K562 (cell line): ENCODE measurements at regions not wholly inside any gene's neighbourhood (a gene's known extent, or its start where the extent isn't known, plus 50 kb on each side); places are given as distances from the start of the nearest gene placed in this dataset.

ENCODE experiments used
- ATAC-seq: fragments of 200-7000 bp; cut with Tn5 transposase; 3 replicates; pipeline ENCODE4 v1.9.1; 2020; ENCODE audit warnings: moderate library complexity
- BruUV-seq: library from RNA; stranded (reverse); fragments of 400-500 nt; replicated peaks from 2 replicates; lab custom pipeline; 2021; lab: Mats Ljungman, UMichigan
- CTCF ChIA-PET: fragments of 300-600 bp; formaldehyde crosslinking; extraction: SDS; loops from one replicate; lab custom pipeline; 2021; ENCODE audit warnings: low intra/inter-chr PET ratio; lab: Yijun Ruan, JAX
- POLR2A ChIA-PET: fragments of 300-600, 350-650 bp; sonication (Branson Sonifier 250); formaldehyde crosslinking; extraction: SDS; loops from one replicate; lab custom pipeline; 2021; ENCODE audit warnings: antibody characterized with exemption, inconsistent platforms; lab: Yijun Ruan, JAX
- DNase-seq, 4 experiments: peaks; one replicate each; pipeline versions ENCODE4 v3.0.0 to v3.0.0-alpha.2; 2011 to 2018; ENCODE audit warnings: low spot score in 3 of 4, mixed read lengths in 3 of 4; ENCODE audit errors: extremely low read depth in 1 of 4
- FAIRE-seq: peaks from 2 replicates; lab custom pipeline; 2011; peaks lifted over from hg19 to GRCh38; lab: Jason Lieb, UNC
- H2AFZ ChIP-seq: 2 replicates; pipeline ENCODE4 v1.6.0; 2011; ENCODE audit warnings: low read depth, low read length, control low read depth, inconsistent platforms
- H3K27ac ChIP-seq: fragments of 200-600 bp; 3 replicates; pipeline ENCODE4 v1.8.0; 2011; ENCODE audit warnings: low read depth, mild to moderate bottlenecking, control low read depth, inconsistent platforms, low read length, moderate library complexity, mixed read lengths; ENCODE audit errors: extremely low read depth
- H3K27me3 ChIP-seq, 2 experiments: fragments of 300-600 bp in 1 of 2; 2 replicates in 1 of 2; 3 replicates in 1 of 2; pipeline versions ENCODE4 v1.6.0 to v1.8.0; 2011; ENCODE audit warnings: inconsistent platforms in 2 of 2, low read length in 2 of 2, mild to moderate bottlenecking in 1 of 2, mixed read lengths in 1 of 2, moderate library complexity in 1 of 2; ENCODE audit not compliant: control insufficient read depth in 2 of 2, insufficient read depth in 2 of 2
- H3K36me3 ChIP-seq: fragments of 300-600 bp; 3 replicates; pipeline ENCODE4 v1.8.0; 2011; ENCODE audit warnings: mild to moderate bottlenecking, low read length, inconsistent platforms; ENCODE audit not compliant: control insufficient read depth, insufficient read depth
- H3K4me1 ChIP-seq, 2 experiments: fragments of 200-600 bp in 1 of 2; replicated peaks in 1 of 2; 2 replicates in 1 of 2; 3 replicates in 1 of 2; pipeline versions ENCODE4 v1.5.1 to v1.8.0; 2011; ENCODE audit warnings: inconsistent platforms in 2 of 2, low read length in 2 of 2, mild to moderate bottlenecking in 1 of 2, mixed read lengths in 1 of 2, moderate library complexity in 1 of 2; ENCODE audit not compliant: control insufficient read depth in 2 of 2, insufficient read depth in 2 of 2
- H3K4me2 ChIP-seq: 2 replicates; pipeline ENCODE4 v1.6.1; 2011; ENCODE audit warnings: low read length, control low read depth, inconsistent platforms, mixed read lengths; ENCODE audit not compliant: insufficient read depth
- H3K4me3 ChIP-seq: fragments of 200-600 bp; sonication (generic), shearing (Covaris generic); 2 replicates; pipeline ENCODE4 v1.5.1; 2016; ENCODE audit warnings: control low read depth, inconsistent platforms
- H3K79me2 ChIP-seq: fragments of 200-600 bp; 3 replicates; pipeline ENCODE4 v1.8.0; 2011; ENCODE audit warnings: low read length, inconsistent platforms; ENCODE audit not compliant: control insufficient read depth, insufficient read depth
- H3K9ac ChIP-seq, 2 experiments: 2 replicates each; pipeline versions ENCODE4 v1.6.0 to v1.6.1; 2011; ENCODE audit warnings: low read depth in 2 of 2, low read length in 2 of 2, control low read depth in 1 of 2, inconsistent platforms in 1 of 2, mild to moderate bottlenecking in 1 of 2, mixed read lengths in 1 of 2; ENCODE audit not compliant: insufficient read depth in 1 of 2
- H3K9me1 ChIP-seq: one replicate; pipeline ENCODE4 v1.6.0; 2011; ENCODE audit warnings: inconsistent platforms, mild to moderate bottlenecking, low read length, moderate library complexity; ENCODE audit not compliant: control insufficient read depth, insufficient read depth
- H3K9me3 ChIP-seq: replicated peaks from 2 replicates; pipeline ENCODE4 v1.5.1; 2011; ENCODE audit warnings: low read depth, low read length, inconsistent platforms; ENCODE audit not compliant: control insufficient read depth, insufficient read depth
- H4K20me1 ChIP-seq: replicated peaks from 2 replicates; pipeline ENCODE4 v1.6.1; 2011; ENCODE audit warnings: low read length, inconsistent platforms, mixed read lengths; ENCODE audit not compliant: control insufficient read depth, insufficient read depth
- EP400 ChIP-seq: fragments of 450-650 bp; IDR thresholded peaks from 2 replicates; pipeline ENCODE4 v1.6.1; 2017; ENCODE audit warnings: antibody characterized with exemption, mild to moderate bottlenecking, moderate library complexity
- MCM3 ChIP-seq: fragments of 450-650 bp; IDR thresholded peaks from 2 replicates; pipeline ENCODE4 v1.6.1; 2016
- NFIC ChIP-seq: fragments of 450-650 bp; IDR thresholded peaks from 2 replicates; pipeline ENCODE4 v1.6.1; 2017; ENCODE audit warnings: mild to moderate bottlenecking, inconsistent platforms
- POLR2G ChIP-seq: fragments of 200-400 bp; formaldehyde crosslinking; IDR thresholded peaks from 2 replicates; pipeline ENCODE4 v1.6.1; 2017; ENCODE audit warnings: low read depth, mild to moderate bottlenecking, antibody characterized with exemption, low read length, moderate library complexity
- RBM17 ChIP-seq: fragments of 200-400 bp; formaldehyde crosslinking; IDR thresholded peaks from 2 replicates; pipeline ENCODE4 v1.6.1; 2017; ENCODE audit warnings: low read depth, mild to moderate bottlenecking, low read length, borderline replicate concordance
- RBM25 ChIP-seq: fragments of 200-400 bp; formaldehyde crosslinking; IDR thresholded peaks from 2 replicates; pipeline ENCODE4 v1.6.1; 2018; ENCODE audit warnings: low read length, low read depth, moderate library complexity; ENCODE audit not compliant: severe bottlenecking
- SMARCE1 ChIP-seq: fragments of 450-650 bp; IDR thresholded peaks from 2 replicates; pipeline ENCODE4 v1.7.1; 2016; ENCODE audit warnings: mild to moderate bottlenecking
- ZNF77 ChIP-seq: fragments of 250-450 bp; sonication (Bioruptor Pico); IDR thresholded peaks from 2 replicates; pipeline ENCODE4 v1.5.0; 2020
- WGBS: fragments of 100-300 bp; shearing (Covaris generic); methylation state at CpG from one replicate; pipeline ENCODE4 v1.1.6; 2016; ENCODE audit warnings: low coverage, mixed read lengths; ENCODE audit not compliant: insufficient coverage; ENCODE audit errors: missing lambda C conversion rate; 5-methylcytosine and 5-hydroxymethylcytosine counted together
- in situ Hi-C: fragments of 300-500 bp; cut with MboI; formaldehyde crosslinking; loops from 4 replicates; pipeline ENCODE4 v1.15.0; 2018; ENCODE audit warnings: inconsistent platforms, mixed read lengths
- intact Hi-C: fragments of 100-400 bp; cut with micrococcal nuclease; formaldehyde crosslinking; loops from 2 replicates; pipeline ENCODE4 v1.14.2; 2022

DNA sequence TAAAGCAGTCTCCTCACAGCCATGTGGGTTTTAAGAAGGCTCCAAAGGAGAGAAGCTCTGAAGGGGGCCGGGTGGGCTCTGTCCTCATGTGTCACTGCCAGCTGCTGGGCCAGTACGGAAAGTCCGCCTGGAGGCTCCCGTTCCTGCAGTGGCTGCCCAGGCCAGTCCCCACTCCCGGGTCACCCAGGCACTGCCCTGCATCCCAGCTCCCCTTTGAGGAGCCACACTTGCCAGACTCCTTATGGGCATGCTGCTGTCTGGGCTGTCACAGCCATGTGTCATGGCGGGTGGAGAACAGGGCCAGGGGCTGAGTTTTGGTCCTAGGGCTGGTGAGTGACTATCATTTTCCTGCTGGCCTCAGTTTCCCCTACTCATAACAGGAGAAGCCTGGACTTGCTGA is 79.4 kb upstream of the ACTRT2 start:
- ATAC-seq = no peak
- POLR2A ChIA-PET = interaction anchor here (0.6 kb wide), 1 partner anchor 682 kb away, joined by 3 read pairs; no protein-coding TSS in a partner anchor
- WGBS = 2% methylated on average over 6 of the region's 6 CpGs
- FAIRE-seq = no peak
- no peaks in the 10 kb centered on the region for H4K20me1 ChIP-seq
- peaks cover 0 to 3% of the 10 kb centered on the region in 2 experiments; a peak in 1 of 5 replicates for H3K27me3 ChIP-seq
- no peaks in the 10 kb centered on the region; the same call in 1 of the 2 replicates for H3K9me3 ChIP-seq
- H3K9ac ChIP-seq = no peak overlapping the region
- H3K36me3 ChIP-seq = no peaks in the 10 kb centered on the region
- H3K4me1 ChIP-seq = no peaks in the 10 kb centered on the region
- BruUV-seq = no TSS peak
- no peak overlapping the region for H3K4me3 ChIP-seq
- H3K9me1 ChIP-seq = no peaks in the 10 kb centered on the region
- no peaks in the 10 kb centered on the region for H3K79me2 ChIP-seq
- no peak overlapping the region for H3K4me2 ChIP-seq
- in situ Hi-C loops = no loop called here
- no peak overlapping the region for H3K27ac ChIP-seq
- no peak overlapping the region for H2AFZ ChIP-seq
- CTCF ChIA-PET = no interaction called here
- DNase-seq = no peak
- TF ChIP-seq ZNF77 (CRISPR knock-in tag) (no peak), SMARCE1 (no peak), MCM3 (no peak)
- TF ChIP-seq, all 486 proteins: peak for 0
- intact Hi-C loops = no loop called here

DNA sequence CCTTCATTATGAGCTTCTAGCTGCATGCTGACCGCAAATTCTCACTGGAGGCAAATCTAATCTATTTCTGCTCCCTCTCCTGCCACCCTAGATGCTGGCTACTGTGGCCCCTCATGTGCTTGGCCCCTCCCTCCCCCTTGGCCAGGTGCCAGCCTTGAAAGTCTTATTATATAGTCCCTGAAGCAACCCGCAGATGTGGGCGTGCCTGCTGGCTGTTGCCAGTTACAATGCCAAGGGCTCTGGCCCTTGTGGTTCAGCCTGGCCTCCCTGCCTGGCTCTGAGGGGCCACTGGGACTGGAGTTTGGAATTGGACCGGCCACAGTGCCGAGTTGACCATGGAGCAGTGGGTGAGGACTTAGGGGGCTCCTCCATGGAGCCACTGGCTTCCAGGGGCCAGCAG is 78.9 kb upstream of the ACTRT2 start:
- Histone ChIP-seq H3K4me2 (no peak overlapping the region), H3K4me1 (no peaks in the 10 kb centered on the region), H2AFZ (no peak overlapping the region), H3K79me2 (no peaks in the 10 kb centered on the region), H4K20me1 (no peaks in the 10 kb centered on the region), H3K4me3 (no peak overlapping the region), H3K27me3 (peaks cover 0 to 8% of the 10 kb centered on the region in 2 experiments; a peak in 1 of 5 replicates), H3K9ac (no peak overlapping the region), H3K9me1 (no peaks in the 10 kb centered on the region), H3K9me3 (no peaks in the 10 kb centered on the region; the same call in 1 of the 2 replicates), H3K36me3 (no peaks in the 10 kb centered on the region), H3K27ac (no peak overlapping the region)
- no TSS peak for BruUV-seq
- DNase-seq (no peak), ATAC-seq (no peak), FAIRE-seq (no peak)
- ChIA-PET POLR2A (interaction anchor here (0.6 kb wide), 1 partner anchor 682 kb away, joined by 3 read pairs; no protein-coding TSS in a partner anchor), CTCF (no interaction called here)
- TF ChIP-seq RBM25 (no peak), POLR2G (no peak), RBM17 (no peak), NFIC (0 out of 2 replicates have a peak, but pooled peaks have one; percentile 26), EP400 (no peak)
- 1% methylated on average over 5 of the region's 5 CpGs for WGBS
- in situ Hi-C loops (no loop called here), intact Hi-C loops (no loop called here)
